UCSD-AML1 (cell line): ENCODE measurements at regions not wholly inside any gene's neighbourhood (a gene's known extent, or its start where the extent isn't known, plus 50 kb on each side); places are given as distances from the start of the nearest gene placed in this dataset.
"Not testable (repeated sequence)": the region's sequence is repeated elsewhere in the genome, so short reads cannot be mapped to it uniquely, and the experiment has no call there.

ENCODE experiments used
- DNase-seq: peaks from one replicate; lab custom pipeline; 2025; ENCODE audit not compliant: unreplicated experiment; lab: John Stamatoyannopoulos, UW

DNA sequence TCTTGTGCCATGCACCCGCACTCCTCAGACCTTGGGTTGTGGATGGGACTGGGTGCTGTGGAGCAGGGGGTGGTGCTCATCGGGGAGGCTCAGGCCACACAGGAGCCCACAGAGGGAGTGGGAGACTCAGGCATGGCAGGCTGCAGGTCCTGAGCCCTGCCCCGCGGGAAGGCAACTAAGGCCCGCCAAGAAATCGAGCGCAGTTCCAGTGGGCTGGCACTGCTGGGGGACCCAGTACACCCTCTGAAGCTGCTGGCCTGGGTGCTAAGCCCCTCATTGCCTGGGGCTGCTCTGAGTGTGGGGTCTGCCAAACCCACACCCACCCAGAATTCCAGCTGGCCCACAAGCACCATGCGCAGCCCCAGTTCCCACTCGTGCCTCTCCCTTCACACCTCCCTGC, 450.5 kb upstream of the FGF16 start:
- DNase-seq, result no peak

DNA sequence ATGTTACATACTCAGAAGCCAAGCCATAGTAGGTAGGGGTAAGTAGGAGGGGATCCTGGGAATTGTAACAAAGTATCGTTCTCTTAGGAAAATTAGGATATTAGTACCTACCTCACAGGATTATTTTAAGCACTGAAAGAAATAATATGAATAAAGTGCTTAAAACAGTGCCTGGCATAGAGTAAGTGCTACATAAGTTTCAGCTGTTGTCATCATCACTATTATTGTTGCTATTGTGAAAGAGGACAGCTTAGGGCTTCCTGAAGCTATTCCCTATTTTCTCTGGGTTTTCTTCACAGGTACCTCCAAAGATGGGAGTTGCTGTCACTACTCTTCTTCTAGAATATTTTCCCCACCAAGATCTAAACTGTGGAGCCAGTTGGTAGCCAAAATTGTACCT, 443.7 kb upstream of the FGF16 start:
- DNase-seq, result no peak

GRCh38 chrX:77003956-77004355, 443.2 kb upstream of the FGF16 start:
- DNase-seq, result no peak

- no peak for DNase-seq
Observed at GRCh38 chrX:77009691-77010090, 437.5 kb upstream of the FGF16 start.

DNA sequence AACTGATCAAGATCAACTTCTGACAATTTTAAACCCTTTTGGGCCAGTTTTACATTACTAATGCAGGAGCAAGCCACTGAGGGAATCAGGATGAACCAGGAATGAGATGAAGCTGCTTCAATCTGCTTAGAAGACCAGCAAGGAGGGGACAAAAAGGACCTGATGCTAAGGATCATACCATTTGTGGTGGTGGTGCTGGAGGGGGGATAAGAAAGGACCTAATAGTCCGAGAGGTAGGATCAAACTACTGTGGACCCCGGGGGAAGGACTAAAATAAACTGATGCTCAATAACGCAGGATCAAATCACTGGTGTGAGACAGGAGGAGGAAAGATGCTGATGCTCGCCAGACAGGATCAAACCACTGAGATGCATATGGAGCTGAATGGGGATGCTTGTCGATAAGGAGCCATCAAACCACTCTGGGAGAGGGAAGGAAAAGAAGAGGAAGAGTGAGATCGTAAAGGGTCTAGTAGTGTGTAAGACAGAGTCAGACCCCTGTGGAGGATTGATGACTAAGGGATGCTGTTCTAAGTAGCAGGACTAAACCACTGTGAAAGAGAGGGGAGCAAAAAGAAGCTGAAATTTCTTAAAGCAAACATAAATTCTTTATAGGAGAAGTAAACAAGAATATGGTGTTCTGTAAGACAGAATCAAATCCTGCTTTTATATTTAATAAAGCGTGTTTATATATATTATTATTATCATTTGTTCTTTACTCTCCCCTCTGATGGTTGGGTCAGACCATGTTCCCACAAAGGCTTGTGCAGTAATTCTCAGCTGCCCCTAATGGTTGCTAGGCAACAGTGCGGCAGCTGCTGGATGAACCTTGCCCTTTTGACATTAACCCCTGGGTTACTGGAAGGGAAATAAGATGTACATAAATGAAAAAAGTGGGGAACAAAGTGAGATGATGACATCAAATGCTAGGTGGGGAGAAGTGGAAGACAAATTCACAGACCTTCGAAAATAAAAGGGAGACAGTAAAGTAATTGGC, 432.5 kb upstream of the FGF16 start:
- no peak for DNase-seq

GRCh38 chrX:77017093-77017492, 430.1 kb upstream of the FGF16 start:
- DNase-seq, result no peak

- not testable (repeated sequence) for DNase-seq
Observed at GRCh38 chrX:77046180-77046810, 400.9 kb upstream of the FGF16 start.

- DNase-seq, result no peak
Observed at GRCh38 chrX:77060572-77060971, 386.6 kb upstream of the FGF16 start.

- no peak for DNase-seq
Observed at GRCh38 chrX:77061022-77061421, 386.2 kb upstream of the FGF16 start.

- DNase-seq, result no peak
Observed at GRCh38 chrX:77061545-77061944, 385.6 kb upstream of the FGF16 start.

DNA sequence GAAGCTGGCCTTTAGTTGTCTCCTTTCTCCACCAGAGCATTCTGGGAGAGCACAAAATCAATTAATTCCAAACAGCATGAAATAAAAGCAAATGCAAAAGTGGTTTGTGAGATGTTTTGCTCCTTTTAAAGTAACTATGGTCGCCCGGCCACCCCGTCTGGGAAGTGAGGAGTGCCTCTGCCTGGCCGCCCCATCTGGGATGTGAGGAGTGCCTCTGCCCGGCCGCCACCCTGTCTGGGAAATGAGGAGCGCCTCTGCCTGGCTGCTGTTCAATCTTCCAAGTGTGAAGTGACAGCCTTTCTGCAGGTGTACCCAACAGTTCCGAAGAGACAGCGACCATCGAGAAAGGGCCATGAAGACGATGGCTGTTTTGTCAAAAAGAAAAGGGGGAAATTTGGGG, 381.3 kb upstream of the FGF16 start:
- DNase-seq, result no peak

DNA sequence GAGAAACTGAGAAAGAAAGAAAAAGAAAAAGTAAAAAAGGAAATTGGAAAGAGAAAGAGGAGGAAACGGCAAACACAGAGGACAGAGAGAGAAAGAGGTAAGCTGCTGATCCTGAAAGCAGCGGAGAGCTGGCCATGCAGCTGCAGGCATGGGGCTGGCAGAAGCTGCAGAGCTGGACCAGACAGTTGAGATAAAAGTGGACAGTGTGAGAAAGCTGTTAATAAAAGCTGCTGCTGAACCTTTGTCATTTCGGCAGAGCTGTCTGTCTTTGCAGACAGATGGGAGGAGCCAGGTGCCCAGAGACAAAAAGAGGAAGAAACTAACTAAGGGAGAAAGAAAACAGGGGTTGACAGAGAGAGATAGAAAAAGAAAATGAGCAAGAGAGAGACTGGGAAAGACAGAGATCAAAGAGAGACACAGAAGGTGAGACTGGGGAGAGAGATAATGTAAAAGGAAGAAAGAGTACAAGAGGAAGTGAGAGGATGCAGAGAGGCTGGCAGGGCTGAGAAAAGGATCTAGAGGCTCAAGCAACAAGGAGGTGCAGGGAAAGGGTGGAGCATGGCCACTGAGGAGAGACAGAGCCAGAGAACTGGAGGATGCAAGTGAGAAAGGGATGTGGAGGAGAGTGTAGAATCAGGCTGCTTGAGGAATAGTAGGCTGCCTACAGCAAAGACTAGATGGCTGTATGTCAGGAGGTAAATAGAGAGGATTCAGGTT, 376.8 kb upstream of the FGF16 start:
- no peak for DNase-seq

DNA sequence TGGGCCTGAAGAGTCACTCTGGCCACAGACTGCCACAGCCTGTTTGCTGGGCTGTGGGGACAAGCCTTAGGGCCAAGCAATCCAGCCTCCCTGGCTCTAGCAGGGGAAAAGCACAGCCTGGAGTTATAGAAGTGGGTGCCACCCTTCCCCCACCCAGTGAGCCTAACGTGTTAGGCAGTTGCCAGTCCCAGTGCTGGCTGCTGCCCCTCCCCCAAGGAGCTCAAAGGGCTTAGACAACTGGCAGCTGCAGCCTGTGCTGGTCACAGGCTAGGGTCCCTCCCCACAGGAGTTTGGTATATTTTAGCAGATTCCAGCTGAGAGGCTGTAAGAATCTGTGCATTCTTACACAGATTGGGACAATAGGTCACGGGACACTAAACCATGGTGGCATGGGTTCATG, 370.3 kb upstream of the FGF16 start:
- DNase-seq, result no peak

DNA sequence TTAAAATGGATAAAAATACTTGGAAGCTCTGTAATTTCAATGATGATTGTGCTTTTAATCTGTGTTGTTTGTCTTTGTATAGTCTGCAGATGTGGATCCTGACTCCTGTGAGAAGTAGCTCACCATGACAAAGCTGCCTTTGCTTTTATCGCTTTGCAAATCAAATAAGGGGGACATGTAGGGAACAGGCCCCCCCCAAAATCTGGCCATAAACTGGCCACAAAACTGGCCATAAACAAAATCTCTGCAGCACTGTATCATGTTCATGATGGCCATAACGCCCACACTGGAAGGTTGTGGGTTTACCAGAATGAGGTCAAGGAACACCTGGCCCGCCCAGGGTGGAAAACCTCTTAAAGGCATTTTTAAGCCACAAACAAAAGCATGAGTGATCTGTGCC, 366.0 kb upstream of the FGF16 start:
- DNase-seq, result not testable (repeated sequence)

DNA sequence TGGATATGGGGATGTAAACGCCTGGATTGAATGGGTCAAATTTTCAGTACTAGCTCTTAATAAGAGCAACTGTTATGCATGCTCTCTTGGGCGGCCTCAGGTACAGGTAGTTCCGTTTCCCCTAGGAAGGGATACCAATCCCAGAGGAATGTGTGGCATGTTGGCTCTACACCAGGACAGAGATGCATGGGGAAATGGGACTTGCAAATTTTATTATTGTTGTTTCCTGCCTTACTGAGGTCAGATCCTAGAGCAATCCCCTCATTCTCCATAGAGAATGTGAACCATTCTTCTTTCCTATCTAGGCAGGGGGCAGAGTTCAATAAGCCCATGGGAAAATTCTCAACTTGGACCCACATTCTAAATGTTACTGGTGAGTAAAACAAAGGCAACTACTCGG, 361.8 kb upstream of the FGF16 start:
- no peak for DNase-seq

GRCh38 chrX:77087529-77088169, 359.5 kb upstream of the FGF16 start:
- no peak for DNase-seq

DNA sequence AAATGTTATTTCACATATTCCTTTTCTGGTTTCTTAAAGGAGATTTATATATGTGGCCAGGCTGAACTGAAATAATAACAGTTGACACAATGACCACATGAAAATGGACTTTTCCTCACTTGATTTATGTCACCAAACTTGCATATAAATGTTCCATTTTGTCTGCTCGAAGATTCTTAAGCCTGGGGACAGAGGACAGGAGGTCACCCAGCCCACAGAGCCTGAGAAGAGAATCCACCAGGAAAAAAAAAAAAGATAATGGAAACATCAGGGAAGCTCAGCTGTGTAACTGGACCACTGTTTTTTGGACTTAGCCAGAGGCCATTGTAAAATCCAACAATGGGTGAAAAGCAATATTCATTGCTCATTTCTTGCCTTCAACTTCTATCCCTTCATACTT, 359.0 kb upstream of the FGF16 start:
- no peak for DNase-seq

DNA sequence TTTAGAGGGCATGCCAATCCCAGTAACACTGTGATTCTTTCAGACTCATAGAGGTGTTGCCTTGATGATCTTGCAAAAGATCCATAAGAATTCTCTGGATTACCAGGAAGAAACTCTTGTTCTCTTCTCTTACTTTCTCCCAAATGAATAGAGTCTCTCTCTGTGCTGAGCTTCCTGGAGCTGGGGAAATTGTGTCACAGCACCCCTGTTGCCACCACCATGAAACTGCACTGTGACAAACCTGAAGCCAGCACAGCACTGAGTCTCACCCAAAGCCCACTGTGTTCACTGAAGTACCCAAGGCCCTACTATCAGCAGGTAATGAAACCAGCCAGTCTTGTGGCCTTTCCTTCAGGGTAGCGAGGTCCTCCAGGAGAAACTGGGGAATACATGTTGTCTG, 332.7 kb upstream of the FGF16 start:
- DNase-seq, result no peak

GRCh38 chrX:77118686-77119085, 328.5 kb upstream of the FGF16 start:
- DNase-seq, result no peak

GRCh38 chrX:77119706-77120105, 327.5 kb upstream of the FGF16 start:
- DNase-seq, result no peak

DNA sequence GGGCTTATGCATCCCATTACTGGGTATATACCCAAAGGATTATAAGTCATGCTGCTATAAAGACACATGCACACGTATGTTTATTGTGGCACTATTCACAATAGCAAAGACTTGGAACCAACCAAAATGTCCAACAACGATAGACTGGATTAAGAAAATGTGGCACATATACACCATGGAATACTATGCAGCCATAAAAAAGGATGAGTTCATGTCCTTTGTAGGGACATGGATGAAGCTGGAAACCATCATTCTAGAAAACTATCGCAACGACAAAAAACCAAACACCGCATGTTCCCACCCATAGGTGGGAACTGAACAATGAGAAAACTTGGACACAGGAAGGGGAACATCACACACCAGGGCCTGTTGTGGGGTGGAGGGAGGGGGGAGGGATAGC, 323.3 kb upstream of the FGF16 start:
- not testable (repeated sequence) for DNase-seq
